GM12891 (cell line): ENCODE measurements at regions not wholly inside any gene's neighbourhood (a gene's known extent, or its start where the extent isn't known, plus 50 kb on each side); places are given as distances from the start of the nearest gene placed in this dataset.

Source experiments
- POLR2A ChIP-seq: IDR thresholded peaks from 2 replicates; pipeline ENCODE4 v1.6.1; 2011; ENCODE audit warnings: low read depth, low read length, control low read depth
- POLR2AphosphoS5 ChIP-seq: IDR thresholded peaks from 2 replicates; pipeline ENCODE4 v1.6.1; 2011; ENCODE audit warnings: low read depth, low read length, control low read depth
- TAF1 ChIP-seq: IDR thresholded peaks from 2 replicates; pipeline ENCODE4 v1.6.1; 2011; ENCODE audit warnings: low read depth, low read length, control low read depth

DNA sequence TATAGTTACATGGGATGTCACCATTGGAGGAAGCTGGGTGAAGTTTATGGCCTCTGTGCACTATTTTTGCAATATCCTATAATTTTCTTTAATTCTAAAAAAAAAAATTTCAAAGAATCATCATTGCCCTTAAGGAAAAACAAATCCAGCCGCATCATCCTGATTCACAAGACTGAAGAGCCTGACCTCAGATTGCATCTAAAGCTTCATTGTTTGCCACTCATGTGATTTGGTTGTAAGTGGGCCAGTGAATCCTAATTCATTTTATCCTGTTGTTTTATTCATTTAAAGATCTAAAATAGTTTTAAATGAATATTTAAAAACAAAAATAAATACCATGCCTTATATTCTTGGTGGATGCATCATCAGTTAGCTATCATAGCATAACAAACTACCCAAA lies 504.5 kb downstream of the TBC1D4 start:
- no peak for TF ChIP-seq POLR2AphosphoS5
- no peak for TF ChIP-seq TAF1
- no peak for TF ChIP-seq POLR2A
